ENCODE measurements at regions not wholly inside any gene's neighbourhood (a gene's known extent, or its start where the extent isn't known, plus 50 kb on each side); places are given as distances from the start of the nearest gene placed in this dataset.

DNA sequence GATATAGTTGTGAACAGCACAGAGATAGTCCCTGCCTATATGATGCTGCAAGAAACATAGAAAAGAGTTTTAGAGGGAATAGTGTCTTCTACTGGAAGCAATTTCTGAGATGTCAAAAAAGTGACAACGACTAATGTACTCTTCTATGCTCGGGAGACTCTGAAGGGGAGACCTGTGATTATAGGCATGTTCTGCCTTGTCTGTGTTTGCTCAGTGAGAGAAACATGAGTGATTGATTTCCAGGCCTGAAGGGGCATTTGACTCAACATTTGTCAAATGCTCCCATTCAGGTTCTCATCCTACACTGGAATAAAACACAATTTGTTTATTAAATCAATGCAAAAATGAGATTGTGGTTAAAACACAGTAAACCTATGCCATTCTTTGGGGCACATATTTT lies 131.8 kb downstream of the CTH start:
- TF ChIP-seq, protein P1, sequence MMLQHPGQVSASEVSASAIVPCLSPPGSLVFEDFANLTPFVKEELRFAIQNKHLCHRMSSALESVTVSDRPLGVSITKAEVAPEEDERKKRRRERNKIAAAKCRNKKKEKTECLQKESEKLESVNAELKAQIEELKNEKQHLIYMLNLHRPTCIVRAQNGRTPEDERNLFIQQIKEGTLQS (CRISPR knock-in tag; conservative IDR thresholded peaks at IDR 0.05) = no peak
- TF ChIP-seq NR3C1 (CRISPR knock-in tag; conservative IDR thresholded peaks at IDR 0.05; ENCODE audit: low read depth) = no peak
- TF ChIP-seq, protein P2, sequence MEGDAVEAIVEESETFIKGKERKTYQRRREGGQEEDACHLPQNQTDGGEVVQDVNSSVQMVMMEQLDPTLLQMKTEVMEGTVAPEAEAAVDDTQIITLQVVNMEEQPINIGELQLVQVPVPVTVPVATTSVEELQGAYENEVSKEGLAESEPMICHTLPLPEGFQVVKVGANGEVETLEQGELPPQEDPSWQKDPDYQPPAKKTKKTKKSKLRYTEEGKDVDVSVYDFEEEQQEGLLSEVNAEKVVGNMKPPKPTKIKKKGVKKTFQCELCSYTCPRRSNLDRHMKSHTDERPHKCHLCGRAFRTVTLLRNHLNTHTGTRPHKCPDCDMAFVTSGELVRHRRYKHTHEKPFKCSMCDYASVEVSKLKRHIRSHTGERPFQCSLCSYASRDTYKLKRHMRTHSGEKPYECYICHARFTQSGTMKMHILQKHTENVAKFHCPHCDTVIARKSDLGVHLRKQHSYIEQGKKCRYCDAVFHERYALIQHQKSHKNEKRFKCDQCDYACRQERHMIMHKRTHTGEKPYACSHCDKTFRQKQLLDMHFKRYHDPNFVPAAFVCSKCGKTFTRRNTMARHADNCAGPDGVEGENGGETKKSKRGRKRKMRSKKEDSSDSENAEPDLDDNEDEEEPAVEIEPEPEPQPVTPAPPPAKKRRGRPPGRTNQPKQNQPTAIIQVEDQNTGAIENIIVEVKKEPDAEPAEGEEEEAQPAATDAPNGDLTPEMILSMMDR (IDR thresholded peaks at IDR 0.05) = no peak
- TF ChIP-seq, protein P3, sequence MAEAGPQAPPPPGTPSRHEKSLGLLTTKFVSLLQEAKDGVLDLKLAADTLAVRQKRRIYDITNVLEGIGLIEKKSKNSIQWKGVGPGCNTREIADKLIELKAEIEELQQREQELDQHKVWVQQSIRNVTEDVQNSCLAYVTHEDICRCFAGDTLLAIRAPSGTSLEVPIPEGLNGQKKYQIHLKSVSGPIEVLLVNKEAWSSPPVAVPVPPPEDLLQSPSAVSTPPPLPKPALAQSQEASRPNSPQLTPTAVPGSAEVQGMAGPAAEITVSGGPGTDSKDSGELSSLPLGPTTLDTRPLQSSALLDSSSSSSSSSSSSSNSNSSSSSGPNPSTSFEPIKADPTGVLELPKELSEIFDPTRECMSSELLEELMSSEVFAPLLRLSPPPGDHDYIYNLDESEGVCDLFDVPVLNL (CRISPR knock-in tag; IDR thresholded peaks at IDR 0.05; ENCODE audit: borderline replicate concordance, low read depth) = no peak
- no peak for TF ChIP-seq CREB1 (CRISPR knock-in tag; IDR thresholded peaks at IDR 0.05)
- no peak for TF ChIP-seq ZNF317 (CRISPR knock-in tag; IDR thresholded peaks at IDR 0.05; ENCODE audit: borderline replicate concordance, low read depth)

Data from WTC11 (cell line).